HEK293 (cell line): ENCODE measurements at regions not wholly inside any gene's neighbourhood (a gene's known extent, or its start where the extent isn't known, plus 50 kb on each side); places are given as distances from the start of the nearest gene placed in this dataset.

Source experiments
- CTCF ChIA-PET: fragments of 350-600 bp; formaldehyde crosslinking; extraction: SDS; loops from one replicate; lab custom pipeline; 2021; ENCODE audit warnings: antibody characterized with exemption; lab: Yijun Ruan, JAX
- POLR2A ChIA-PET: fragments of 300-600 bp; formaldehyde crosslinking; extraction: SDS; loops from one replicate; lab custom pipeline; 2020; ENCODE audit warnings: antibody characterized with exemption, inconsistent platforms; lab: Yijun Ruan, JAX
- H3K27ac ChIP-seq: fragments of 200-500 bp; sonication (Bioruptor generic); 2 replicates; pipeline ENCODE4 v1.5.1; 2014; ENCODE audit warnings: low read depth, low read length, control low read depth, inconsistent platforms; ENCODE audit errors: extremely low read depth
- H3K36me3 ChIP-seq, 2 experiments: fragments of 200-500 bp in 1 of 2; sonication (Bioruptor generic) in 1 of 2; 1 replicate in 1 of 2; 2 replicates in 1 of 2; pipeline ENCODE4 v1.5.1; 2014 to 2017; ENCODE audit warnings: inconsistent platforms in 2 of 2, low read length in 2 of 2; ENCODE audit not compliant: control insufficient read depth in 2 of 2, insufficient read depth in 1 of 2
- H3K4me1 ChIP-seq: fragments of 200-500 bp; sonication (Bioruptor generic); 2 replicates; pipeline ENCODE4 v1.5.1; 2014; ENCODE audit warnings: mild to moderate bottlenecking, low read length, inconsistent platforms; ENCODE audit not compliant: control insufficient read depth, insufficient read depth
- H3K4me3 ChIP-seq: 2 replicates; pipeline ENCODE4 v1.5.1; 2011; ENCODE audit warnings: low read depth, mild to moderate bottlenecking, control low read depth, low read length, moderate library complexity
- H3K9me3 ChIP-seq: fragments of 200-500 bp; sonication (Bioruptor generic); 2 replicates; pipeline ENCODE4 v1.5.1; 2014; ENCODE audit warnings: low read depth, low read length, inconsistent platforms; ENCODE audit not compliant: control insufficient read depth, insufficient read depth
- EGR2 ChIP-seq: fragments of 450-650 bp; formaldehyde crosslinking; IDR thresholded peaks from 2 replicates; pipeline ENCODE4 v1.5.1; 2016; ENCODE audit warnings: low read depth, missing biosample characterization, missing genetic modification characterization
- GLIS1 ChIP-seq: fragments of 450-650 bp; formaldehyde crosslinking; IDR thresholded peaks from 2 replicates; pipeline ENCODE4 v1.5.1; 2016; ENCODE audit warnings: missing biosample characterization, missing genetic modification characterization
- HOXC10 ChIP-seq: sonication (generic); formaldehyde crosslinking; IDR thresholded peaks from 2 replicates; pipeline ENCODE4 v1.8.1; 2023; ENCODE audit warnings: mild to moderate bottlenecking, missing genetic modification reagents
- HOXD13 ChIP-seq: sonication (generic); formaldehyde crosslinking; IDR thresholded peaks from 2 replicates; pipeline ENCODE4 v1.8.0; 2022; ENCODE audit warnings: missing genetic modification reagents, borderline replicate concordance
- KLF16 ChIP-seq: fragments of 450-650 bp; formaldehyde crosslinking; IDR thresholded peaks from 2 replicates; pipeline ENCODE4 v1.5.1; 2017; ENCODE audit warnings: missing biosample characterization, missing genetic modification characterization
- SP7 ChIP-seq: fragments of 450-650 bp; formaldehyde crosslinking; IDR thresholded peaks from 2 replicates; pipeline ENCODE4 v1.5.1; 2016; ENCODE audit warnings: missing biosample characterization, missing genetic modification characterization
- WT1 ChIP-seq: fragments of 450-650 bp; formaldehyde crosslinking; IDR thresholded peaks from 2 replicates; pipeline ENCODE4 v1.5.1; 2016; ENCODE audit warnings: missing biosample characterization, missing genetic modification characterization
- ZBTB8A ChIP-seq: fragments of 450-650 bp; formaldehyde crosslinking; IDR thresholded peaks from 2 replicates; pipeline ENCODE4 v1.5.1; 2016; ENCODE audit warnings: missing biosample characterization, missing genetic modification characterization
- ZFHX2 ChIP-seq: fragments of 450-650 bp; formaldehyde crosslinking; conservative IDR thresholded peaks from 2 replicates; pipeline ENCODE4 v1.5.1; 2016; ENCODE audit warnings: missing biosample characterization, missing genetic modification characterization
- ZNF146 ChIP-seq: fragments of 450-650 bp; formaldehyde crosslinking; IDR thresholded peaks from 2 replicates; pipeline ENCODE4 v1.5.1; 2016; ENCODE audit warnings: missing biosample characterization, missing genetic modification characterization
- ZNF239 ChIP-seq: fragments of 450-650 bp; formaldehyde crosslinking; IDR thresholded peaks from 2 replicates; pipeline ENCODE4 v1.5.1; 2016; ENCODE audit warnings: missing biosample characterization, missing genetic modification characterization
- ZNF555 ChIP-seq: fragments of 450-650 bp; formaldehyde crosslinking; conservative IDR thresholded peaks from 2 replicates; pipeline ENCODE4 v1.5.1; 2017; ENCODE audit warnings: missing biosample characterization, mild to moderate bottlenecking, missing genetic modification characterization, inconsistent platforms
- ZNF560 ChIP-seq: fragments of 450-650 bp; formaldehyde crosslinking; IDR thresholded peaks from 2 replicates; pipeline ENCODE4 v1.5.1; 2017; ENCODE audit warnings: missing biosample characterization, missing genetic modification characterization, borderline replicate concordance
- ZNF621 ChIP-seq: fragments of 450-650 bp; formaldehyde crosslinking; IDR thresholded peaks from 2 replicates; pipeline ENCODE4 v1.5.1; 2017; ENCODE audit warnings: missing biosample characterization, missing genetic modification characterization
- ZNF629 ChIP-seq: fragments of 450-650 bp; formaldehyde crosslinking; IDR thresholded peaks from 2 replicates; pipeline ENCODE4 v1.5.1; 2017; ENCODE audit warnings: missing biosample characterization, missing genetic modification characterization
- ZNF843 ChIP-seq: fragments of 450-650 bp; formaldehyde crosslinking; IDR thresholded peaks from 2 replicates; pipeline ENCODE4 v1.5.1; 2016; ENCODE audit warnings: missing biosample characterization, missing genetic modification characterization
- ZSCAN30 ChIP-seq: fragments of 450-650 bp; IDR thresholded peaks from 2 replicates; pipeline ENCODE4 v1.5.1; 2018; ENCODE audit warnings: missing biosample characterization, mild to moderate bottlenecking, missing genetic modification characterization, moderate library complexity
- TF ChIP-seq, protein P1 (sequence below): fragments of 450-650 bp; formaldehyde crosslinking; IDR thresholded peaks from 2 replicates; pipeline ENCODE4 v1.5.1; 2017; ENCODE audit warnings: missing biosample characterization, missing genetic modification characterization
- TF ChIP-seq, protein P2 (sequence below): fragments of 450-650 bp; IDR thresholded peaks from 2 replicates; pipeline ENCODE4 v1.5.1; 2018; ENCODE audit warnings: missing biosample characterization, mild to moderate bottlenecking, missing genetic modification characterization
- TF ChIP-seq, protein P3 (sequence below): fragments of 450-650 bp; formaldehyde crosslinking; IDR thresholded peaks from 2 replicates; pipeline ENCODE4 v1.5.1; 2016; ENCODE audit warnings: missing biosample characterization, missing genetic modification characterization, low read depth
- TF ChIP-seq, protein P4 (sequence below): fragments of 450-650 bp; formaldehyde crosslinking; IDR thresholded peaks from 2 replicates; pipeline ENCODE4 v1.5.1; 2016; ENCODE audit warnings: missing biosample characterization, missing genetic modification characterization

DNA sequence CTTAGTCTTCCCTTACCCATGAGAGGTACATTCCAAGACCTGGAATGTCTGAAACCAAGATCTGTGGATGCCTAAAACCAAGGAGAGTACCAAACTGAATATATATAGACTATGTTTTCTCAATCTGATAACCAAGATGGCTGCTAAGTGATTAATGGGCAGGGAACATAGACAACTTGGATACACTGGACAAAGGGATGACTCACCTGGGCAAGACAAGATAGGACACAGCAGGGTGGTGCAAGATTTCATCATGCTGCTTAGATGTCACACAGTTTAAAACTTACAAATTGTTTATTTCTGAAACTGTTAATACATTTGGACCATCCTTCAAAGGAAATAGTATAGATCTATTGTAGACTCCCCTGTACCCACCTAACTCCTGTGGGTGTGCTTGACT, 130.9 kb downstream of the HTR1A start (continued):
- TF ChIP-seq, protein P1, sequence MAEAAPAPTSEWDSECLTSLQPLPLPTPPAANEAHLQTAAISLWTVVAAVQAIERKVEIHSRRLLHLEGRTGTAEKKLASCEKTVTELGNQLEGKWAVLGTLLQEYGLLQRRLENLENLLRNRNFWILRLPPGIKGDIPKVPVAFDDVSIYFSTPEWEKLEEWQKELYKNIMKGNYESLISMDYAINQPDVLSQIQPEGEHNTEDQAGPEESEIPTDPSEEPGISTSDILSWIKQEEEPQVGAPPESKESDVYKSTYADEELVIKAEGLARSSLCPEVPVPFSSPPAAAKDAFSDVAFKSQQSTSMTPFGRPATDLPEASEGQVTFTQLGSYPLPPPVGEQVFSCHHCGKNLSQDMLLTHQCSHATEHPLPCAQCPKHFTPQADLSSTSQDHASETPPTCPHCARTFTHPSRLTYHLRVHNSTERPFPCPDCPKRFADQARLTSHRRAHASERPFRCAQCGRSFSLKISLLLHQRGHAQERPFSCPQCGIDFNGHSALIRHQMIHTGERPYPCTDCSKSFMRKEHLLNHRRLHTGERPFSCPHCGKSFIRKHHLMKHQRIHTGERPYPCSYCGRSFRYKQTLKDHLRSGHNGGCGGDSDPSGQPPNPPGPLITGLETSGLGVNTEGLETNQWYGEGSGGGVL (tag by site-specific recombination) = no peak
- TF ChIP-seq ZBTB8A (tag by site-specific recombination) = no peak
- TF ChIP-seq, protein P2, sequence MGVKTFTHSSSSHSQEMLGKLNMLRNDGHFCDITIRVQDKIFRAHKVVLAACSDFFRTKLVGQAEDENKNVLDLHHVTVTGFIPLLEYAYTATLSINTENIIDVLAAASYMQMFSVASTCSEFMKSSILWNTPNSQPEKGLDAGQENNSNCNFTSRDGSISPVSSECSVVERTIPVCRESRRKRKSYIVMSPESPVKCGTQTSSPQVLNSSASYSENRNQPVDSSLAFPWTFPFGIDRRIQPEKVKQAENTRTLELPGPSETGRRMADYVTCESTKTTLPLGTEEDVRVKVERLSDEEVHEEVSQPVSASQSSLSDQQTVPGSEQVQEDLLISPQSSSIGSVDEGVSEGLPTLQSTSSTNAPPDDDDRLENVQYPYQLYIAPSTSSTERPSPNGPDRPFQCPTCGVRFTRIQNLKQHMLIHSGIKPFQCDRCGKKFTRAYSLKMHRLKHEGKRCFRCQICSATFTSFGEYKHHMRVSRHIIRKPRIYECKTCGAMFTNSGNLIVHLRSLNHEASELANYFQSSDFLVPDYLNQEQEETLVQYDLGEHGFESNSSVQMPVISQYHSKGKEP (tag by site-specific recombination) = no peak

DNA sequence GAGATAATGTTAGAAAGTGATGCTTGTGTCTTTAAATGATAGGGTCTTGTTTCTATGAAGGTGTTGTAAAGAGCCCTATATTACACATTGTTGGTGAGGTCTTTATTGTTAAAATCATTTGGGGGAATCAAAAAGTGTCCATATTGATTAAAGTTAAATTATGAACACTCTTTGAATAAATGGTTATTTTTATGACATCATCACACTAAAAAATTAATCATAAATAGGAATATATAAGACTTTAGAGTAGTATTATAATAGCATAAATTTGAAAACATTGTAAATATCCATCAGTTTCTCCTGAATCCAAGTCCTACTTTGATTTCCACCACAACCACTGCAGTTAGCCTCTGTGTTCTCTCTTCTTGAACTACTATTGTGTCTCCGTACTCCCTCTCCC, 136.3 kb downstream of the HTR1A start:
- no peak for TF ChIP-seq ZNF555 (tag by site-specific recombination)
- TF ChIP-seq, protein P3, sequence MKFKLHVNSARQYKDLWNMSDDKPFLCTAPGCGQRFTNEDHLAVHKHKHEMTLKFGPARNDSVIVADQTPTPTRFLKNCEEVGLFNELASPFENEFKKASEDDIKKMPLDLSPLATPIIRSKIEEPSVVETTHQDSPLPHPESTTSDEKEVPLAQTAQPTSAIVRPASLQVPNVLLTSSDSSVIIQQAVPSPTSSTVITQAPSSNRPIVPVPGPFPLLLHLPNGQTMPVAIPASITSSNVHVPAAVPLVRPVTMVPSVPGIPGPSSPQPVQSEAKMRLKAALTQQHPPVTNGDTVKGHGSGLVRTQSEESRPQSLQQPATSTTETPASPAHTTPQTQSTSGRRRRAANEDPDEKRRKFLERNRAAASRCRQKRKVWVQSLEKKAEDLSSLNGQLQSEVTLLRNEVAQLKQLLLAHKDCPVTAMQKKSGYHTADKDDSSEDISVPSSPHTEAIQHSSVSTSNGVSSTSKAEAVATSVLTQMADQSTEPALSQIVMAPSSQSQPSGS (tag by site-specific recombination) = peak; percentile 51; the same call in 1 of the 2 replicates
- no peak for TF ChIP-seq HOXD13 (CRISPR knock-in tag)
- POLR2A ChIA-PET = no interaction called here
- no peaks in the 10 kb centered on the region for H3K4me1 ChIP-seq
- H3K27ac ChIP-seq = no peak overlapping the region
- CTCF ChIA-PET = no interaction called here
- H3K4me3 ChIP-seq = no peak overlapping the region
- H3K9me3 ChIP-seq = no peaks in the 10 kb centered on the region
- H3K36me3 ChIP-seq = no peaks in the 10 kb centered on the region

DNA sequence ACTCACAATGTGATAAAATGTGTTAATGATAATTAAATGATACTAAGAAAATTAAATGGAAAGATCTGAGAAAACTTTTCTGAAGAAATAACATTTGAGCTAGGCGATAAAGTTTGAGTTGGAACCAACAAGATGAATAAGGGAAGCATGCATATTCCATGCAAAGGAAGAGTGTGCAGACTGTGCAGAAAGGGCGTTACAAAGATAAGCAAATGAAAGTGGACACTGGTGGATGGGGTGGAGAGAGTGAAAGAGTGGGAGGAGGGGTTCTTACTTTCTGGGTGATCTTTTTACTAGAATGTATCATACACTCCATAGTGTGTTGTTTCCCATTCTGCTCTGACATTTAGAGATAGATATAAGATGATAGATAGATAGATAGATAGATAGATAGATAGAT, 138.7 kb downstream of the HTR1A start:
- CTCF ChIA-PET = no interaction called here
- Histone ChIP-seq H3K27ac (no peak overlapping the region), H3K4me3 (no peak overlapping the region), H3K36me3 (no peaks in the 10 kb centered on the region), H3K9me3 (no peaks in the 10 kb centered on the region), H3K4me1 (no peaks in the 10 kb centered on the region)
- POLR2A ChIA-PET = no interaction called here
- TF ChIP-seq ZNF560 (tag by site-specific recombination) (no peak), ZNF146 (tag by site-specific recombination) (no peak), ZNF621 (no peak), SP7 (tag by site-specific recombination) (no peak), ZNF843 (tag by site-specific recombination) (no peak), KLF16 (tag by site-specific recombination) (no peak), GLIS1 (tag by site-specific recombination) (no peak), ZNF629 (no peak), ZNF239 (tag by site-specific recombination) (no peak), WT1 (tag by site-specific recombination) (no peak), ZFHX2 (tag by site-specific recombination) (no peak), ZSCAN30 (no peak), EGR2 (tag by site-specific recombination) (no peak), HOXC10 (CRISPR knock-in tag) (no peak)
- TF ChIP-seq, protein P2 (tag by site-specific recombination) = no peak
- TF ChIP-seq, protein P4, sequence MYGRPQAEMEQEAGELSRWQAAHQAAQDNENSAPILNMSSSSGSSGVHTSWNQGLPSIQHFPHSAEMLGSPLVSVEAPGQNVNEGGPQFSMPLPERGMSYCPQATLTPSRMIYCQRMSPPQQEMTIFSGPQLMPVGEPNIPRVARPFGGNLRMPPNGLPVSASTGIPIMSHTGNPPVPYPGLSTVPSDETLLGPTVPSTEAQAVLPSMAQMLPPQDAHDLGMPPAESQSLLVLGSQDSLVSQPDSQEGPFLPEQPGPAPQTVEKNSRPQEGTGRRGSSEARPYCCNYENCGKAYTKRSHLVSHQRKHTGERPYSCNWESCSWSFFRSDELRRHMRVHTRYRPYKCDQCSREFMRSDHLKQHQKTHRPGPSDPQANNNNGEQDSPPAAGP (tag by site-specific recombination) = no peak
